ENCODE measurements at regions not wholly inside any gene's neighbourhood (a gene's known extent, or its start where the extent isn't known, plus 50 kb on each side); places are given as distances from the start of the nearest gene placed in this dataset.

- Histone ChIP-seq H3K4me2 (ENCODE audit: low read length) (no peak overlapping the region), H3K9ac (ENCODE audit: low read length) (no peak overlapping the region), H3K4me1 (ENCODE audit: low read length) (no peaks in the 10 kb centered on the region), H3K4me3 (ENCODE audit: low read length) (no peak overlapping the region), H3K79me2 (ENCODE audit: low read length) (no peaks in the 10 kb centered on the region), H3K27me3 (ENCODE audit: low read depth, low read length) (no peaks in the 10 kb centered on the region), H3K9me3 (ENCODE audit: insufficient read depth, low read length) (peaks cover 6% of the 10 kb centered on the region; the same call in 1 of the 2 replicates), H3K27ac (ENCODE audit: low read length) (no peak overlapping the region), H4K20me1 (ENCODE audit: insufficient read depth, low read length) (no peaks in the 10 kb centered on the region), H3K36me3 (replicated peaks; ENCODE audit: low read depth, low read length) (no peaks in the 10 kb centered on the region), H2AFZ (ENCODE audit: low read depth, low read length) (no peak overlapping the region)
- TF ChIP-seq EZH2phosphoT487 (IDR thresholded peaks at IDR 0.05; ENCODE audit: low read depth) (no peak), CTCF (IDR thresholded peaks at IDR 0.05; ENCODE audit: low read depth, low read length) (no peak)
These were observed 248.0 kb upstream of the DIO3 start for GRCh38 chr14:101313268-101313667.

GRCh38 chr14:101315802-101316296 lies 245.4 kb upstream of the DIO3 start:
- Histone ChIP-seq H3K9me3 (ENCODE audit: insufficient read depth, low read length) (peaks cover 6% of the 10 kb centered on the region; the same call in 1 of the 2 replicates), H3K4me1 (ENCODE audit: low read length) (no peaks in the 10 kb centered on the region), H3K27me3 (ENCODE audit: low read depth, low read length) (no peaks in the 10 kb centered on the region), H2AFZ (ENCODE audit: low read depth, low read length) (no peak overlapping the region), H3K79me2 (ENCODE audit: low read length) (no peaks in the 10 kb centered on the region), H3K4me2 (ENCODE audit: low read length) (no peak overlapping the region), H3K4me3 (ENCODE audit: low read length) (no peak overlapping the region), H3K27ac (ENCODE audit: low read length) (no peak overlapping the region), H3K9ac (ENCODE audit: low read length) (no peak overlapping the region), H4K20me1 (ENCODE audit: insufficient read depth, low read length) (no peaks in the 10 kb centered on the region), H3K36me3 (replicated peaks; ENCODE audit: low read depth, low read length) (no peaks in the 10 kb centered on the region)
- TF ChIP-seq CTCF (IDR thresholded peaks at IDR 0.05; ENCODE audit: low read depth, low read length) (no peak), EZH2phosphoT487 (IDR thresholded peaks at IDR 0.05; ENCODE audit: low read depth) (no peak)

DNA sequence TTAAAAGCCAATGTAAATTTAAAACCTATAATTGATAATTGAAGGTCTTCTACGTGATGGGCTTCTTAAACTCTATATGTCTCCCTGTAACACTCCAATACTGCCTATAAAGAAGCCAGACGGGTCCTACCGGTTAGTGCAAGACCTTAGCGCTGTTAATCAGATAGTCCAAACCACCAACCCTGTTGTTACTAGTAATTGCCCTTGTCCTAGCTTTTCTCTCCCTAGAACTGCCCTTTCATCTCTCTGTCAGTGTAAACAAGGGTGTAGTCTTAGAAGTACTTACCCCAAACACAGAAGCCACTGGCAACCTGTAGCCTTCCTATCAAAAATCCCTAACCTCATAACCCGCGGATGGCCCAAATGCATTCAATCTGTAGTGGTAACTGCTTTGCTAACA lies 243.0 kb upstream of the DIO3 start:
- TF ChIP-seq EZH2phosphoT487 (IDR thresholded peaks at IDR 0.05; ENCODE audit: low read depth) (no peak), CTCF (IDR thresholded peaks at IDR 0.05; ENCODE audit: low read depth, low read length) (no peak)
- Histone ChIP-seq H4K20me1 (ENCODE audit: insufficient read depth, low read length) (no peaks in the 10 kb centered on the region), H3K9ac (ENCODE audit: low read length) (no peak overlapping the region), H3K36me3 (replicated peaks; ENCODE audit: low read depth, low read length) (no peaks in the 10 kb centered on the region), H3K9me3 (ENCODE audit: insufficient read depth, low read length) (peaks cover 6% of the 10 kb centered on the region; the same call in 1 of the 2 replicates), H2AFZ (ENCODE audit: low read depth, low read length) (no peak overlapping the region), H3K79me2 (ENCODE audit: low read length) (no peaks in the 10 kb centered on the region), H3K4me2 (ENCODE audit: low read length) (no peak overlapping the region), H3K4me3 (ENCODE audit: low read length) (no peak overlapping the region), H3K27ac (ENCODE audit: low read length) (no peak overlapping the region), H3K27me3 (ENCODE audit: low read depth, low read length) (no peaks in the 10 kb centered on the region), H3K4me1 (ENCODE audit: low read length) (no peaks in the 10 kb centered on the region)

DNA sequence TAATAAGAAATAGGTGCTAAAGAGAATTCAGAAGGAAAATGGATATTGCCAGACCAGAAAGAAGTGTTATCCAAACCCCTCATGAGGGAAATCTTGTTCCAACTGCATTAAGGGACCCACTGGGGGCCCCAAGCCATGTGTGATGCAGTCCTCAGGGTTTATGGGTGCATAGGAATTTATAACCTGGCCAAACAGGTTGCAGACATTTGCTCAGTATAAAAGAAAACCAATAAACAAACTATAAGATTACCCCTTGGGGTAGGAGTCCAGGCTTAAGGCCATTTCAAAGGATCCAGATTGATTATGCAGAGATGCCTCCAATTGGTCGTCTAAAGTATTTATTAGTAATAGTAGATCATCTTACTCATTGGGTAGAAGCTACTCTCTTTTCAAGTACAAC lies 240.9 kb upstream of the DIO3 start:
- Histone ChIP-seq H3K9me3 (ENCODE audit: insufficient read depth, low read length) (peaks cover 6% of the 10 kb centered on the region; the same call in 1 of the 2 replicates), H3K4me2 (ENCODE audit: low read length) (no peak overlapping the region), H3K4me1 (ENCODE audit: low read length) (no peaks in the 10 kb centered on the region), H3K4me3 (ENCODE audit: low read length) (no peak overlapping the region), H3K79me2 (ENCODE audit: low read length) (no peaks in the 10 kb centered on the region), H4K20me1 (ENCODE audit: insufficient read depth, low read length) (no peaks in the 10 kb centered on the region), H3K9ac (ENCODE audit: low read length) (no peak overlapping the region), H2AFZ (ENCODE audit: low read depth, low read length) (no peak overlapping the region), H3K27ac (ENCODE audit: low read length) (no peak overlapping the region), H3K36me3 (replicated peaks; ENCODE audit: low read depth, low read length) (no peaks in the 10 kb centered on the region), H3K27me3 (ENCODE audit: low read depth, low read length) (no peaks in the 10 kb centered on the region)
- TF ChIP-seq EZH2phosphoT487 (IDR thresholded peaks at IDR 0.05; ENCODE audit: low read depth), result no peak
- TF ChIP-seq CTCF (IDR thresholded peaks at IDR 0.05; ENCODE audit: low read depth, low read length), result no peak

Measured in OCI-LY3 (cell line).